ENCODE measurements at regions not wholly inside any gene's neighbourhood (a gene's known extent, or its start where the extent isn't known, plus 50 kb on each side); places are given as distances from the start of the nearest gene placed in this dataset.

- TF ChIP-seq CTCF (IDR thresholded peaks at IDR 0.05) = no peak
- TF ChIP-seq POLR2A (IDR thresholded peaks at IDR 0.05) = no peak
These were observed 736.8 kb upstream of the ID2 start for GRCh38 chr2:7945026-7945425.
